ENCODE measurements at regions not wholly inside any gene's neighbourhood (a gene's known extent, or its start where the extent isn't known, plus 50 kb on each side); places are given as distances from the start of the nearest gene placed in this dataset.

DNA sequence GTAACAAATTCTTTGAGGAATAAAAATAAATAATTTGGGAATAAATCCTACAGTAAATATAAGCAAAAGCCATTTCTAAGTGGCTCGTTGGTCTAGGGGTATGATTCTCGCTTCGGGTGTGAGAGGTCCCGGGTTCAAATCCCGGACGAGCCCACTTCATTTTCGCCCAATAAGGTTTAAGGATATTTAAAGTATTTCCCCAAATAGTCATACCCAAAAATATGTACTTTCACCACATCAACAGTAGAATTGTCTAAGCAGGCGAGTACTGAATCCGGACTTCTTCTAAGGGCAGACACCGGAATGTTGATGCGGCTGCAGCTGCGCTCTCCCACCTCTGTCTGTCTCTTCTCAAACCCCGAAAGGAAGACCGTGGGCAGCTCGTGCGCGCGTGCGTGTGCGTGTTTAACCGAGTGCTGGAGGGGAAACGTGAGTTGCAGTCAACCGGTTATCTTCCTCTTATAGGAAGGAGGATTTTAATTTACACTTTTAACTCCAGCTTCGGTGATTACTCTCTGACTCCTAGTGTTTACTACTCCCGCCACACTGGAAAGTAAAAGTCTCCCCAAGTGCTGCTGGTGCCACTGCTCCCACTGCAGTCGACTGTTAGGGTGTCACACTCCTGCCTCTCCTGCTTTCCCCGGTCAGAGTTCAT lies 155.7 kb upstream of the PRSS16 start (continued):
- TF ChIP-seq, protein P1, sequence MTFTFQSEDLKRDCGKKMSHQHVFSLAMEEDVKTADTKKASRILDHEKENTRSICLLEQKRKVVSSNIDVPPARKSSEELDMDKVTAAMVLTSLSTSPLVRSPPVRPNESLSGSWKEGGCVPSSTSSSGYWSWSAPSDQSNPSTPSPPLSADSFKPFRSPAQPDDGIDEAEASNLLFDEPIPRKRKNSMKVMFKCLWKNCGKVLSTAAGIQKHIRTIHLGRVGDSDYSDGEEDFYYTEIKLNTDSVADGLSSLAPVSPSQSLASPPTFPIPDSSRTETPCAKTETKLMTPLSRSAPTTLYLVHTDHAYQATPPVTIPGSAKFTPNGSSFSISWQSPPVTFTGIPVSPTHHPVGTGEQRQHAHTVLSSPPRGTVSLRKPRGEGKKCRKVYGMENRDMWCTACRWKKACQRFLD (CRISPR knock-in tag; IDR thresholded peaks at IDR 0.05; ENCODE audit: borderline replicate concordance): no peak
- TF ChIP-seq ZNF616 (CRISPR knock-in tag; IDR thresholded peaks at IDR 0.05; ENCODE audit: low read depth): no peak
- TF ChIP-seq ATAD3A (CRISPR knock-in tag; IDR thresholded peaks at IDR 0.05): no peak
- TF ChIP-seq, protein P2, sequence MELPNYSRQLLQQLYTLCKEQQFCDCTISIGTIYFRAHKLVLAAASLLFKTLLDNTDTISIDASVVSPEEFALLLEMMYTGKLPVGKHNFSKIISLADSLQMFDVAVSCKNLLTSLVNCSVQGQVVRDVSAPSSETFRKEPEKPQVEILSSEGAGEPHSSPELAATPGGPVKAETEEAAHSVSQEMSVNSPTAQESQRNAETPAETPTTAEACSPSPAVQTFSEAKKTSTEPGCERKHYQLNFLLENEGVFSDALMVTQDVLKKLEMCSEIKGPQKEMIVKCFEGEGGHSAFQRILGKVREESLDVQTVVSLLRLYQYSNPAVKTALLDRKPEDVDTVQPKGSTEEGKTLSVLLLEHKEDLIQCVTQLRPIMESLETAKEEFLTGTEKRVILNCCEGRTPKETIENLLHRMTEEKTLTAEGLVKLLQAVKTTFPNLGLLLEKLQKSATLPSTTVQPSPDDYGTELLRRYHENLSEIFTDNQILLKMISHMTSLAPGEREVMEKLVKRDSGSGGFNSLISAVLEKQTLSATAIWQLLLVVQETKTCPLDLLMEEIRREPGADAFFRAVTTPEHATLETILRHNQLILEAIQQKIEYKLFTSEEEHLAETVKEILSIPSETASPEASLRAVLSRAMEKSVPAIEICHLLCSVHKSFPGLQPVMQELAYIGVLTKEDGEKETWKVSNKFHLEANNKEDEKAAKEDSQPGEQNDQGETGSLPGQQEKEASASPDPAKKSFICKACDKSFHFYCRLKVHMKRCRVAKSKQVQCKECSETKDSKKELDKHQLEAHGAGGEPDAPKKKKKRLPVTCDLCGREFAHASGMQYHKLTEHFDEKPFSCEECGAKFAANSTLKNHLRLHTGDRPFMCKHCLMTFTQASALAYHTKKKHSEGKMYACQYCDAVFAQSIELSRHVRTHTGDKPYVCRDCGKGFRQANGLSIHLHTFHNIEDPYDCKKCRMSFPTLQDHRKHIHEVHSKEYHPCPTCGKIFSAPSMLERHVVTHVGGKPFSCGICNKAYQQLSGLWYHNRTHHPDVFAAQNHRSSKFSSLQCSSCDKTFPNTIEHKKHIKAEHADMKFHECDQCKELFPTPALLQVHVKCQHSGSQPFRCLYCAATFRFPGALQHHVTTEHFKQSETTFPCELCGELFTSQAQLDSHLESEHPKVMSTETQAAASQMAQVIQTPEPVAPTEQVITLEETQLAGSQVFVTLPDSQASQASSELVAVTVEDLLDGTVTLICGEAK (IDR thresholded peaks at IDR 0.05): no peak
- TF ChIP-seq, protein P2 (CRISPR knock-in tag; IDR thresholded peaks at IDR 0.05): no peak
- peak; percentile 17; the same call in 1 of the 2 replicates for TF ChIP-seq KMT2B (CRISPR knock-in tag; IDR thresholded peaks at IDR 0.05)
- TF ChIP-seq, protein P3, sequence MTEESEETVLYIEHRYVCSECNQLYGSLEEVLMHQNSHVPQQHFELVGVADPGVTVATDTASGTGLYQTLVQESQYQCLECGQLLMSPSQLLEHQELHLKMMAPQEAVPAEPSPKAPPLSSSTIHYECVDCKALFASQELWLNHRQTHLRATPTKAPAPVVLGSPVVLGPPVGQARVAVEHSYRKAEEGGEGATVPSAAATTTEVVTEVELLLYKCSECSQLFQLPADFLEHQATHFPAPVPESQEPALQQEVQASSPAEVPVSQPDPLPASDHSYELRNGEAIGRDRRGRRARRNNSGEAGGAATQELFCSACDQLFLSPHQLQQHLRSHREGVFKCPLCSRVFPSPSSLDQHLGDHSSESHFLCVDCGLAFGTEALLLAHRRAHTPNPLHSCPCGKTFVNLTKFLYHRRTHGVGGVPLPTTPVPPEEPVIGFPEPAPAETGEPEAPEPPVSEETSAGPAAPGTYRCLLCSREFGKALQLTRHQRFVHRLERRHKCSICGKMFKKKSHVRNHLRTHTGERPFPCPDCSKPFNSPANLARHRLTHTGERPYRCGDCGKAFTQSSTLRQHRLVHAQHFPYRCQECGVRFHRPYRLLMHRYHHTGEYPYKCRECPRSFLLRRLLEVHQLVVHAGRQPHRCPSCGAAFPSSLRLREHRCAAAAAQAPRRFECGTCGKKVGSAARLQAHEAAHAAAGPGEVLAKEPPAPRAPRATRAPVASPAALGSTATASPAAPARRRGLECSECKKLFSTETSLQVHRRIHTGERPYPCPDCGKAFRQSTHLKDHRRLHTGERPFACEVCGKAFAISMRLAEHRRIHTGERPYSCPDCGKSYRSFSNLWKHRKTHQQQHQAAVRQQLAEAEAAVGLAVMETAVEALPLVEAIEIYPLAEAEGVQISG (CRISPR knock-in tag; IDR thresholded peaks at IDR 0.05): no peak
- no peak for TF ChIP-seq FOXC1 (CRISPR knock-in tag; IDR thresholded peaks at IDR 0.05; ENCODE audit: borderline replicate concordance)
- peak; percentile 47; the same call in 1 of the 2 replicates for TF ChIP-seq KDM2A (CRISPR knock-in tag; IDR thresholded peaks at IDR 0.05; ENCODE audit: borderline replicate concordance, low read depth)
- TF ChIP-seq GZF1 (CRISPR knock-in tag; IDR thresholded peaks at IDR 0.05): peak; percentile 51; the same call in 1 of the 2 replicates
- TF ChIP-seq, protein P4, sequence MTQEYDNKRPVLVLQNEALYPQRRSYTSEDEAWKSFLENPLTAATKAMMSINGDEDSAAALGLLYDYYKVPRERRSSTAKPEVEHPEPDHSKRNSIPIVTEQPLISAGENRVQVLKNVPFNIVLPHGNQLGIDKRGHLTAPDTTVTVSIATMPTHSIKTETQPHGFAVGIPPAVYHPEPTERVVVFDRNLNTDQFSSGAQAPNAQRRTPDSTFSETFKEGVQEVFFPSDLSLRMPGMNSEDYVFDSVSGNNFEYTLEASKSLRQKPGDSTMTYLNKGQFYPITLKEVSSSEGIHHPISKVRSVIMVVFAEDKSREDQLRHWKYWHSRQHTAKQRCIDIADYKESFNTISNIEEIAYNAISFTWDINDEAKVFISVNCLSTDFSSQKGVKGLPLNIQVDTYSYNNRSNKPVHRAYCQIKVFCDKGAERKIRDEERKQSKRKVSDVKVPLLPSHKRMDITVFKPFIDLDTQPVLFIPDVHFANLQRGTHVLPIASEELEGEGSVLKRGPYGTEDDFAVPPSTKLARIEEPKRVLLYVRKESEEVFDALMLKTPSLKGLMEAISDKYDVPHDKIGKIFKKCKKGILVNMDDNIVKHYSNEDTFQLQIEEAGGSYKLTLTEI (CRISPR knock-in tag; conservative IDR thresholded peaks at IDR 0.05): no peak
- TF ChIP-seq ZNF709 (CRISPR knock-in tag; IDR thresholded peaks at IDR 0.05): no peak
- no peak for TF ChIP-seq NCOA2 (CRISPR knock-in tag; IDR thresholded peaks at IDR 0.05)
- 0 out of 2 replicates have a peak, but pooled peaks have one; percentile 38 for TF ChIP-seq SIX1 (CRISPR knock-in tag; IDR thresholded peaks at IDR 0.05; ENCODE audit: borderline replicate concordance)
- TF ChIP-seq ETV6 (CRISPR knock-in tag; conservative IDR thresholded peaks at IDR 0.05): no peak

All from HepG2 (cell line).